Pons (tissue), 1 donor: ENCODE measurements at regions not wholly inside any gene's neighbourhood (a gene's known extent, or its start where the extent isn't known, plus 50 kb on each side); places are given as distances from the start of the nearest gene placed in this dataset.

Experiments used
- DNase-seq: peaks from one replicate; pipeline ENCODE4 v3.0.0-alpha.2; 2016; ENCODE audit warnings: low spot score

GRCh38 chr2:54392555-54393324 lies 63.4 kb upstream of the SPTBN1 start:
- DNase-seq: no peak

- DNase-seq: no peak
Observed at GRCh38 chr2:54394392-54394791, 61.7 kb upstream of the SPTBN1 start.

DNA sequence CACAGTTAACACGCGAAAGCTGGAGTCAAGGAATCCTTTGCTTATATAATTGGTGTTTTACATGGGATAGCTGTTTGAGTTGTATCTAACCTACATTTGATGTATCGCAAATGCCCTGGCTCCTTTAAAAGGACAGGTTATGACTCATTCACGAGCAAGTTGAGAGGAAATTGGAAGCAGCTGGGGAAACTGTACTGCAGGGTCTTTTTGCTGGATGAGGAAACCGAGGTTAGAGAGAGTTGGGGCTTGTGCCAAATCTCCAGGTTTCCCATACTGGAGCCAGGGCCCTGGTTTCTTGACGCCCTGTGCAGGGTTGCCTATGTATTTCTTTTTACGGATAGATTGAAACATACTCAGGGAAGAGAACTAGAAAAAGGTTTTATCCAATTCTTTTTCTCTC lies 60.0 kb upstream of the SPTBN1 start:
- no peak for DNase-seq

- no peak for DNase-seq
Observed at GRCh38 chr2:54396798-54397197, 59.3 kb upstream of the SPTBN1 start.

- no peak for DNase-seq
Observed at GRCh38 chr2:54397426-54397825, 58.7 kb upstream of the SPTBN1 start.

GRCh38 chr2:54401554-54401953 lies 54.6 kb upstream of the SPTBN1 start:
- no peak for DNase-seq

DNA sequence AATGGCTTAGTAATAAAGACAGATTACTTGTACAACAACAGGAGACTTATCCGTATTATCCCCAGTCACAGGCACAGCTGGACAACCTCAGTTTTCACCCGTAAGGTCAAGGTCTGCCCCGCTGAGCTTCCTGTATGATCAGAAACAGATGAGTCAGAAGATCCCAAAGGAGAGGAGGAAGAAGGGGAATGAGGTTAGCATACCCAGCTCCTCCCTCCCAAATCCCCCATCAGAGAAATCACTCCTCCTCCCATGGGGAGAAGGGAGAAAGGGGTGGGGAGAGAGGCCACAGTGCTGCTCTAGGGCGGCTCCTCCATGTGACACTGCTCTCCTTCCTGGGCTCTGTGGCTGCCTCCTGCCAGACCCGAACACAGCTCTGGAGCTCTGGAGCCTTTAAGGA lies 53.8 kb upstream of the SPTBN1 start:
- no peak for DNase-seq

GRCh38 chr2:54403512-54404238 lies 52.5 kb upstream of the SPTBN1 start:
- peak; percentile 62 for DNase-seq

DNA sequence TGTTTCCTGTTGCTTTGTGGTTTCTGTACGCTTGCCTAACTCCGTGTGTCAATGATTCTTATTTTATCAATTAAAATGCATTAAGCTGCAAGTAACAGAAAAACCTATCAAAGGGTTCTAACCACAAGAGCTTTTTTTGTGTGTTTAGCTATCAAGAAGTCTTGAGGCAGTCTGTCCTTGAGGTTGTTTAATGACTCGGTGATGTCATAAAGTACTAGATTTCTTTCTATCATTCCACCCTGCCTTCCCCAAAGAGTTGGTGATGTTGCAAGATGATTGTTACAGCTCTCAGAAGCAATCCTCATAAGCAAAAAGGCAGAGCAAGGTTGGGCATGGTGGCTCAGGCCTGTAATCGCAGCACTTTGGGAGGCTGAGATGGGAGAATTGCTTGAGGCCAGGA lies 51.9 kb upstream of the SPTBN1 start:
- DNase-seq: no peak

- DNase-seq: no peak
Observed at GRCh38 chr2:54406031-54406430, 50.1 kb upstream of the SPTBN1 start.
